Heart right ventricle (tissue), 16 donors: ENCODE measurements at regions not wholly inside any gene's neighbourhood (a gene's known extent, or its start where the extent isn't known, plus 50 kb on each side); places are given as distances from the start of the nearest gene placed in this dataset.
"Not testable (repeated sequence)": the region's sequence is repeated elsewhere in the genome, so short reads cannot be mapped to it uniquely, and the experiment has no call there.

Source experiments
- ATAC-seq, 8 donors: fragments of 200-7000 bp; cut with Tn5 transposase; one replicate each; pipeline ENCODE4 v1.9.1; 2020; ENCODE audit warnings: mild to moderate bottlenecking in 8 of 8, moderate library complexity in 8 of 8, moderate number of reproducible peaks in 1 of 8
- DNase-seq, 2 donors: peaks; one replicate each; pipeline ENCODE4 v3.0.0-alpha.2; 2020
- H3K27ac ChIP-seq, 10 donors: fragments of 200-600 bp; sonication (generic) in 2 of 10; one replicate each; pipeline versions ENCODE4 v1.5.0 to v1.8.0; 2020 to 2022; ENCODE audit warnings: mild to moderate bottlenecking in 3 of 10
- H3K27me3 ChIP-seq, 7 donors: fragments of 200-600 bp; one replicate each; pipeline ENCODE4 v1.8.0; 2021 to 2022; ENCODE audit warnings: mild to moderate bottlenecking in 2 of 7
- H3K36me3 ChIP-seq, 9 donors: fragments of 200-600 bp; sonication (generic) in 1 of 9; one replicate each; pipeline versions ENCODE4 v1.5.0 to v1.8.0; 2020 to 2022; ENCODE audit warnings: mild to moderate bottlenecking in 2 of 9
- H3K4me1 ChIP-seq, 9 donors: fragments of 200-600 bp; sonication (generic) in 1 of 9; one replicate each; pipeline versions ENCODE4 v1.5.0 to v1.8.0; 2020 to 2022; ENCODE audit warnings: mild to moderate bottlenecking in 4 of 9
- H3K4me3 ChIP-seq, 10 donors: fragments of 200-600 bp; sonication (generic) in 2 of 10; one replicate each; pipeline versions ENCODE4 v1.5.0 to v1.8.0; 2020 to 2022; ENCODE audit warnings: mild to moderate bottlenecking in 7 of 10, moderate library complexity in 2 of 10
- H3K9me3 ChIP-seq, 11 donors: fragments of 200-600 bp in 10 of 11; sonication (generic) in 2 of 11; one replicate each; pipeline versions ENCODE4 v1.5.0 to v1.8.0; 2013 to 2022; ENCODE audit warnings: mild to moderate bottlenecking in 2 of 11, control low read depth in 1 of 11, moderate library complexity in 1 of 11
- WGBS, 2 donors: extraction: QIAGEN DNeasy Blood & Tissue Kit; methylation state at CpG; one replicate each; pipeline ENCODE4 v1.1.7; 2013; ENCODE audit warnings: inconsistent platforms in 1 of 2; 5-methylcytosine and 5-hydroxymethylcytosine counted together
- intact Hi-C, 10 donors: fragments of 100-400 bp; cut with DNase I; formaldehyde crosslinking; loops; one replicate each; pipeline versions ENCODE4 v1.11.1 to v1.14.2; 2022
- donor health status: Arrhythmogenic right ventricular cardiomyopathy.
- donor health status: ischemic (EF 13 %, LVEDD 7.1; RV severe dilation, severe dysfunction).
- donor health status: healthy with polysubstance abuse.
- donor health status: DM: no; HTN: yes; CAD: no.
- donor health status: DM: no; HTN: no; CAD: no.
- donor health status: ischemic (EF 25% LVEDD 6.9; RV normal size, moderate dysfunction).
- donor health status: ischemic (EF 25% LVEDD 5.7; RV mildly dilated, moderate dysfunction).
- donor health status: healthy.
- donor health status: DM: yes; HTN: yes; CAD: no.
- donor health status: Ischemic cardiomyopathy.
- donor health status: ischemic (EF 35%, LVEDD 5.7; RV mildly dilated, moderate dysfunction).
- donor health status: nonischemic (EF 11% LVEDD 7.7; RV severe dilation, severe dysfunction).
- donor health status: DM: yes; HTN: yes; CAD: no.
- donor health status: PGD.
- donor health status: ischemic (EF 29% LVEDD 5.4; RV normal size, mild dysfunction).
- donor health status: nonischemic (EF 23%, LVEDD 6.1; RV moderate dilation, normal function).

GRCh38 chr21:8834264-8834663 lies 1687.1 kb upstream of the TPTE start:
- H3K4me1 ChIP-seq, ATAC-seq, intact Hi-C loops, H3K4me3 ChIP-seq, H3K27me3 ChIP-seq, DNase-seq, H3K9me3 ChIP-seq, H3K27ac ChIP-seq, H3K36me3 ChIP-seq: not testable (repeated sequence)
- 63 to 72% methylated on average over 6 to 8 of the region's 8 CpGs for WGBS, 2 donors
